GM23338 (cell line): ENCODE measurements at regions not wholly inside any gene's neighbourhood (a gene's known extent, or its start where the extent isn't known, plus 50 kb on each side); places are given as distances from the start of the nearest gene placed in this dataset.

Experiments
- ATAC-seq: fragments of 200-7000 bp; cut with Tn5 transposase; 3 replicates; pipeline ENCODE4 v1.9.1; 2020
- DNase-seq: peaks from one replicate; pipeline ENCODE4 v3.0.0-alpha.2; 2015; ENCODE audit warnings: low spot score
- H2AFZ ChIP-seq: fragments of 200-600 bp; sonication (generic); 2 replicates; pipeline ENCODE4 v1.8.0; 2016; ENCODE audit warnings: antibody characterized with exemption, mild to moderate bottlenecking, moderate library complexity
- H3F3A ChIP-seq: fragments of 200-600 bp; sonication (generic); replicated peaks from 2 replicates; pipeline ENCODE4 v1.8.0; 2017; ENCODE audit warnings: antibody characterized with exemption, mixed run types, low read depth
- H3K27ac ChIP-seq: fragments of 200-600 bp; sonication (generic); 2 replicates; pipeline ENCODE4 v1.6.1; 2016; ENCODE audit warnings: low read depth
- H3K27me3 ChIP-seq: fragments of 200-600 bp; sonication (generic); 2 replicates; pipeline ENCODE4 v1.8.0; 2016; ENCODE audit warnings: mild to moderate bottlenecking, mixed run types, moderate library complexity; ENCODE audit not compliant: insufficient read depth
- H3K36me3 ChIP-seq: fragments of 200-600 bp; sonication (generic); 2 replicates; pipeline ENCODE4 v1.8.0; 2016; ENCODE audit warnings: mild to moderate bottlenecking; ENCODE audit not compliant: insufficient read depth
- H3K4me1 ChIP-seq: fragments of 200-600 bp; sonication (generic); 2 replicates; pipeline ENCODE4 v1.8.0; 2016; ENCODE audit warnings: mild to moderate bottlenecking, moderate library complexity; ENCODE audit not compliant: insufficient read depth
- H3K4me2 ChIP-seq: fragments of 200-600 bp; sonication (generic); 2 replicates; pipeline ENCODE4 v1.7.1; 2017; ENCODE audit warnings: mixed run types
- H3K4me3 ChIP-seq: fragments of 200-600 bp; sonication (generic); 2 replicates; pipeline ENCODE4 v1.6.1; 2016; ENCODE audit warnings: mixed run types
- H3K79me2 ChIP-seq: fragments of 200-600 bp; sonication (generic); replicated peaks from 2 replicates; pipeline ENCODE4 v1.8.0; 2017; ENCODE audit warnings: mild to moderate bottlenecking; ENCODE audit not compliant: insufficient read depth
- H3K9me2 ChIP-seq: fragments of 200-600 bp; sonication (generic); 2 replicates; pipeline ENCODE4 v1.8.0; 2017; ENCODE audit not compliant: insufficient read depth
- H4K20me1 ChIP-seq: fragments of 200-600 bp; sonication (generic); replicated peaks from 2 replicates; pipeline ENCODE4 v1.8.0; 2017; ENCODE audit warnings: mild to moderate bottlenecking; ENCODE audit not compliant: insufficient read depth
- H3K27ac Mint-ChIP-seq: 2 replicates; pipeline ENCODE4 v1.8.0; 2020; ENCODE audit warnings: inconsistent platforms, mild to moderate bottlenecking, moderate library complexity, mixed read lengths
- H3K27me3 Mint-ChIP-seq: 3 replicates; pipeline ENCODE4 v1.8.0; 2022; ENCODE audit warnings: low read depth, mild to moderate bottlenecking, moderate library complexity, mixed read lengths, inconsistent platforms; ENCODE audit not compliant: insufficient read depth, poor library complexity
- H3K36me3 Mint-ChIP-seq: 3 replicates; pipeline ENCODE4 v1.8.0; 2021; ENCODE audit warnings: low read depth, mild to moderate bottlenecking, inconsistent platforms, moderate library complexity, mixed read lengths
- H3K4me1 Mint-ChIP-seq: 3 replicates; pipeline ENCODE4 v1.8.0; 2020; ENCODE audit warnings: mild to moderate bottlenecking, inconsistent platforms, mixed read lengths
- H3K4me3 Mint-ChIP-seq: 3 replicates; pipeline ENCODE4 v1.8.0; 2021; ENCODE audit warnings: moderate library complexity, mild to moderate bottlenecking, inconsistent platforms, mixed read lengths
- H3K9me3 Mint-ChIP-seq: 3 replicates; pipeline ENCODE4 v1.8.0; 2020; ENCODE audit warnings: moderate library complexity, mild to moderate bottlenecking, inconsistent platforms, mixed read lengths
- CTCF ChIP-seq, 2 experiments: fragments of 200-600 bp in 1 of 2; sonication (generic) in 1 of 2; conservative IDR thresholded peaks; 2 replicates each; pipeline versions ENCODE4 v1.5.1 to v1.6.1; 2016 to 2017; ENCODE audit warnings: antibody characterized with exemption in 2 of 2, low read depth in 2 of 2, mild to moderate bottlenecking in 2 of 2, moderate library complexity in 1 of 2
- ETS1 ChIP-seq: IDR thresholded peaks from 2 replicates; pipeline ENCODE4 v1.6.1; 2016; ENCODE audit warnings: antibody characterized with exemption
- EZH2 ChIP-seq: fragments of 200-600 bp; sonication (generic); IDR thresholded peaks from one replicate; pipeline ENCODE4 v1.8.0; 2017; ENCODE audit warnings: antibody characterized with exemption, mild to moderate bottlenecking, low read depth; ENCODE audit not compliant: unreplicated experiment
- EZH2phosphoT487 ChIP-seq: fragments of 200-600 bp; sonication (generic); IDR thresholded peaks from one replicate; pipeline ENCODE4 v1.8.1; 2018; ENCODE audit warnings: antibody characterized with exemption; ENCODE audit not compliant: unreplicated experiment
- JUNB ChIP-seq: IDR thresholded peaks from one replicate; pipeline ENCODE4 v1.6.1; 2016; ENCODE audit warnings: antibody characterized with exemption; ENCODE audit not compliant: unreplicated experiment
- NANOG ChIP-seq: IDR thresholded peaks from 2 replicates; pipeline ENCODE4 v1.6.1; 2016; ENCODE audit warnings: antibody characterized with exemption, borderline replicate concordance
- REST ChIP-seq: IDR thresholded peaks from one replicate; pipeline ENCODE4 v1.6.1; 2018; ENCODE audit warnings: antibody characterized with exemption; ENCODE audit not compliant: unreplicated experiment
- STAT1 ChIP-seq: IDR thresholded peaks from one replicate; pipeline ENCODE4 v1.6.1; 2016; ENCODE audit warnings: antibody characterized with exemption; ENCODE audit not compliant: unreplicated experiment
- ZNF114 ChIP-seq: fragments of 250-450 bp; sonication (Bioruptor Pico); IDR thresholded peaks from 2 replicates; pipeline ENCODE4 v1.5.0; 2020; ENCODE audit warnings: mild to moderate bottlenecking, moderate library complexity
- ZNF331 ChIP-seq: fragments of 250-450 bp; sonication (Bioruptor Pico); IDR thresholded peaks from 2 replicates; pipeline ENCODE4 v1.5.0; 2020; ENCODE audit warnings: low read depth, mild to moderate bottlenecking, moderate library complexity

- H3K4me2 ChIP-seq = peak overlapping the region; percentile 64
- H3K27me3 ChIP-seq = no peaks in the 10 kb centered on the region
- Mint-ChIP-seq H3K4me3 (peak overlapping the region; percentile 40), H3K36me3 (no peaks in the 10 kb centered on the region), H3K9me3 (no peaks in the 10 kb centered on the region), H3K27ac (peak overlapping the region; percentile 87), H3K27me3 (no peaks in the 10 kb centered on the region), H3K4me1 (peaks cover 39% of the 10 kb centered on the region)
- H2AFZ ChIP-seq = peak overlapping the region; percentile 34; the same call in 1 of the 2 replicates
- H3K27ac ChIP-seq = no peak overlapping the region
- ATAC-seq (peak; percentile 37; the same call in 2 of the 3 replicates), DNase-seq (no peak)
- no peak for TF ChIP-seq EZH2phosphoT487
- TF ChIP-seq JUNB = no peak
- TF ChIP-seq STAT1 = no peak
- TF ChIP-seq ZNF114 (CRISPR knock-in tag) = no peak
- no peak for TF ChIP-seq ETS1
- 0 out of 2 replicates have a peak overlapping the region, but pooled peaks have one; percentile 18 for H3K4me3 ChIP-seq
- no peaks in the 10 kb centered on the region for H3K9me2 ChIP-seq
- peaks cover 29% of the 10 kb centered on the region for H3K4me1 ChIP-seq
- no peaks in the 10 kb centered on the region for H3K79me2 ChIP-seq
- H4K20me1 ChIP-seq = no peaks in the 10 kb centered on the region
- H3K36me3 ChIP-seq = no peaks in the 10 kb centered on the region
- no peaks in the 10 kb centered on the region for H3F3A ChIP-seq
Observed at GRCh38 chr15:34657469-34658127, 74.1 kb upstream of the GOLGA8B start.

GRCh38 chr15:34656005-34656796 lies 72.8 kb upstream of the GOLGA8B start:
- Histone ChIP-seq H3K79me2 (no peaks in the 10 kb centered on the region), H3K4me3 (no peak overlapping the region), H3K27ac (no peak overlapping the region), H3F3A (no peaks in the 10 kb centered on the region), H3K4me2 (peak overlapping the region; percentile 64; the same call in 1 of the 2 replicates), H4K20me1 (no peaks in the 10 kb centered on the region), H3K9me2 (no peaks in the 10 kb centered on the region), H3K36me3 (no peaks in the 10 kb centered on the region), H3K27me3 (no peaks in the 10 kb centered on the region), H2AFZ (no peak overlapping the region), H3K4me1 (peaks cover 30% of the 10 kb centered on the region)
- DNase-seq = no peak
- TF ChIP-seq NANOG (no peak), REST (no peak), ZNF331 (CRISPR knock-in tag) (no peak), STAT1 (no peak), EZH2 (no peak), JUNB (no peak), CTCF (conservative IDR thresholded peaks at IDR 0.05; ENCODE audit: low read depth in 2 of 2) (no peak), EZH2phosphoT487 (no peak), ZNF114 (CRISPR knock-in tag) (no peak), ETS1 (no peak)
- H3K36me3 Mint-ChIP-seq = no peaks in the 10 kb centered on the region
- H3K4me3 Mint-ChIP-seq = no peak overlapping the region
- no peak for ATAC-seq
- H3K27ac Mint-ChIP-seq = peak overlapping the region; percentile 15; the same call in 1 of the 2 replicates
- peaks cover 40% of the 10 kb centered on the region for H3K4me1 Mint-ChIP-seq
- no peaks in the 10 kb centered on the region for H3K9me3 Mint-ChIP-seq
- peaks cover 1% of the 10 kb centered on the region for H3K27me3 Mint-ChIP-seq
